ENCODE measurements at regions not wholly inside any gene's neighbourhood (a gene's known extent, or its start where the extent isn't known, plus 50 kb on each side); places are given as distances from the start of the nearest gene placed in this dataset.

GRCh38 chr17:33519692-33520091, 226.6 kb upstream of the ASIC2 start:
- no peak for TF ChIP-seq POLR2A (IDR thresholded peaks at IDR 0.05)
- TF ChIP-seq, protein P1, sequence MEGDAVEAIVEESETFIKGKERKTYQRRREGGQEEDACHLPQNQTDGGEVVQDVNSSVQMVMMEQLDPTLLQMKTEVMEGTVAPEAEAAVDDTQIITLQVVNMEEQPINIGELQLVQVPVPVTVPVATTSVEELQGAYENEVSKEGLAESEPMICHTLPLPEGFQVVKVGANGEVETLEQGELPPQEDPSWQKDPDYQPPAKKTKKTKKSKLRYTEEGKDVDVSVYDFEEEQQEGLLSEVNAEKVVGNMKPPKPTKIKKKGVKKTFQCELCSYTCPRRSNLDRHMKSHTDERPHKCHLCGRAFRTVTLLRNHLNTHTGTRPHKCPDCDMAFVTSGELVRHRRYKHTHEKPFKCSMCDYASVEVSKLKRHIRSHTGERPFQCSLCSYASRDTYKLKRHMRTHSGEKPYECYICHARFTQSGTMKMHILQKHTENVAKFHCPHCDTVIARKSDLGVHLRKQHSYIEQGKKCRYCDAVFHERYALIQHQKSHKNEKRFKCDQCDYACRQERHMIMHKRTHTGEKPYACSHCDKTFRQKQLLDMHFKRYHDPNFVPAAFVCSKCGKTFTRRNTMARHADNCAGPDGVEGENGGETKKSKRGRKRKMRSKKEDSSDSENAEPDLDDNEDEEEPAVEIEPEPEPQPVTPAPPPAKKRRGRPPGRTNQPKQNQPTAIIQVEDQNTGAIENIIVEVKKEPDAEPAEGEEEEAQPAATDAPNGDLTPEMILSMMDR (IDR thresholded peaks at IDR 0.05), result no peak

Measured in testis (tissue), 2 donors.